Hindlimb muscle (tissue), 1 donor: ENCODE measurements at regions not wholly inside any gene's neighbourhood (a gene's known extent, or its start where the extent isn't known, plus 50 kb on each side); places are given as distances from the start of the nearest gene placed in this dataset.
"Not testable (repeated sequence)": the region's sequence is repeated elsewhere in the genome, so short reads cannot be mapped to it uniquely, and the experiment has no call there.

Source experiments
- DNase-seq: peaks from one replicate; pipeline ENCODE4 v3.0.0-alpha.2; 2013

DNA sequence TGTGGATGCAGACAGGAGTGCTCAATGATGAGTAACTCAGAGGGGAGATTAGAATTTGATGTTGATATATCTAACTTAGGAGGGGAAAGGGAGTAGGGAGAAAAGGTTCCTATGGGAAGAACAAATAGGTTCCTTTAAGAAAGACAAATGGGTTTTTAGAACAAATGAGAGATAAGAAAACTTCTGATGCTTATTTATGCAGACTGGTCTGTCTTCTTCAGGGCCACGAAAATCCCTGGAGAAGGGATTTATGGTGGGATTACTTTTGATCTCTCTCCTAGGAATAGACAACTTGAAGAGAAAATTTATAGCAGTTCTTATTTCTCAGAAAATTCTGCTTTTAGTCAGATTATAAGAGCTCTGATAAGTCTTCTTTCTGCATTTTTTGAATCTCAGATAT, 99.0 kb upstream of the DDHD1 start:
- DNase-seq: no peak

DNA sequence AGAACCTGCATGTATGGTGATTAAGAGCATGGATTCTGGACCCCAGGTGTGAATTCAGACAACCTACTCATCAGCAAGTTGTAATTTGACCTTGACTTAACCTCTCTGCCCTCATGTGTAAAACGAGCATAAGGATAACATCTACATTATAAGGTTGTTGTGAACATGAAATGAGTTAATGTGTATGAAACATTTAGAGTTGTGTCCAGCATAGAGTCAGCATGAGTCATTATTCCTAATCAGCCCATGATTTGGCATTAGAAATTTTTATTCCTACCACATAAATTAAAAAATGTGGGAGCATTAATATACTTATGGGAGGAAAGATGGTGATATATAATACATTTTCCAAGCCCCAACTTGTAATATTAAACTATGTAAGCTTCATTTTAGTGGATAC, 95.9 kb upstream of the DDHD1 start:
- DNase-seq: no peak

DNA sequence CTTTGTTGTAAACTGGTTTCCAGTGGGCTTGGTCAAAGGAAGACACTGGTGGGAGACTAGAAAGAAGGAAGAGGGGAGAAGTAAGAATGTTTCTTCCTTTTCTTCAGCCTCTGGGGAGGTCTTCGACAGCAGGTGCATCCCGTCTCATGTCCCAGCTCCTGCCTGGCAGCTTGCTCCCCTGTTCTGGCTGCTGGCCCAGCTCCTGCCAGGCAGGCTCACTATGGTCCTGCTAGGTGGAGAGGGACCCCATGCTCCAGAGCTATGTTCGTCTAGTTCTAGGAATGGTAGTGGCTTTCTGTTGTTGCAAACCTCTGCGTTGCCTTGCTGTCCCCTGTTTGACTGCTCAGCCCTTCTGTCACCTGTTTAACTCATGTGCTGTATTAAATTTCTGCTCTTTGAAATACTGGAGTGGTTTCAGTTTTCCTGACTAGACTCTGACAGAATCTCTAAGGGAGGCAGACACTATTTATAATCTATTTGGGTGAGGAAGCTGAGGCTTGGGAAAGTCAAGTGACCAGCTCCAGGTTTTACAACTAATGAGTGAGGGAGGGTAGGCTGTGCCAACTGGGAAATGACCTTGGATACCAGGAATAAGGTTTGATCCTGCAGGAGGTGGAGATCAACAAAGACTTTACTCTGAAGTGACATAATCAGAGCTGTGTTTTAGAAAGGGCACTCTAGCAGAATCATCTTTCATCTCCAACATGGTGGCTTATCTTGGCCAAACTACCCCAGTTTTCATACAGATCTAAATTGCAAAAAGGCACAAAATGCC, 94.7 kb upstream of the DDHD1 start:
- no peak for DNase-seq

DNA sequence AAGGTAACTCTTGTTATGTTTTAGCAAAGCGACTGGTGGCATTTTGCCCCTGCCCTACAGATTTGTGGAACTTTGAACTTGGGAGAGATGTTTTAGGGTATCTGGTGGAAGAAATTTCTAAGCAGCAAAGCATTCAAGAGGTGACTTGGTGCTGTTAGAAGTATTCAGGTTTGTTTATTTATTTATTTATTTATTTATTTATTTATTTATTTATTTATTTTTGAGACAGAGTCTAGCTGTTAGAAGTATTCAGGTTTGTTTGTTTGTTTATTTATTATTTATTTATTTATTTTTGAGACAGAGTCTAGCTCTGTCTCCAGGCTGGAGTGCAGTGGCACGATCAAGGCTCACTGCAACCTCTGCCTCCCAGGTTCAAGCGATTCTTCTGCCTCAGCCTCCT, 89.8 kb upstream of the DDHD1 start:
- not testable (repeated sequence) for DNase-seq

DNA sequence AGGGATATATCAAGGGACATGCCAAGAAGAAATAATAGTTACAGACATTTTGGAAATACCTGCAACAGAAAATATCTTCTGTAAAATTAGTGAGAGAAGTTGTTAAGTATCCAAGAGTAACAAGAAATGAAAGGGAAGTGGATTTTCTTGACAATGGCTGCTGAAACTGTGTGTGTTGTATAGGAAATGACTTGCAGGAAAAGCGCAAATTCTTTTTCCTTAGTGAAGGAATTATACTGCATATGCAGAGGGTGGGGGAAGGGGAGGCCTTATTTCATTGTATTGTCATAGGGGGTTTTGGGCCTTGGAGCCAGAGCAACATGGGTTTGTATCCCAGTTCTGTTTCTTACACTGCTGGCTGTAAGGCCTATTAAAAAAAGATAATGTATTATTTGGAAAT, 84.4 kb upstream of the DDHD1 start:
- no peak for DNase-seq

DNA sequence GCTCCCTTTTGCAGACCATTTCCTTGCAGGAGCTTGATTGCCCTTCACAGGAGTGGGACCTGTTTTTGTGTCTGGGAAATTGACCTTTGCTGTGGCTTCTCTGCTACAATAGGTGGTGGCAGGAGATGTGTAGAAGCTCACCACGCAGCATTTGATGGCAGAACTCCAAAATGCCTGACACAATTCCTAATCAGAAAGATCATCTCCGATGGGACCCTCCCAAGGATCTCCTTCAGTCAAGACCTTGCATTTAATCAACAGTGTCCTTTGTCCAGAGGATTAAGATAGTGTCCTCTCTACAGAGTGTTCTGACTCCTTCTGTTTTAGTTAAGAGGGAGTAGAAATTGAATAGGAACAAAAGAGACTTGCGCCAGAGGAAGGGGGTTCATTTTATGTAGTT, 83.6 kb upstream of the DDHD1 start:
- no peak for DNase-seq

DNA sequence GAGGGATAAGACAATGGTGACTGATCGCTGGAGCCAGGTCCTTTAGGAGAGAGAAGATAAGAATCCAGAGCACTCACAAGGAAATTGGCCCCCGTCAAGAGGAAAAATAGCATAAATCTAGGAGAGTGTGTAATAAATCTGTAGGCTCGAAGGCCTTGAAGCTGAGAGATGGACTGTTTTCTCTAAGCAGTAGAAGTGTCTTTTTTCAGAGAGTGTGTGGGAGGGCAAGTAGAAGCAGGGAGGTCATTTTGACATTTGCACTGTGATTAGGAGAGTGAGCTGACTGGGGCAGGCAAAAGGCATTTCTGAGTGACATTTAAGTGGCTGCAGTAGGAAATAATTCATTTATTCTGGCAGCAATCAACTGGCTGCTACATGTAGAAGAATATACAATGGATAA, 78.0 kb upstream of the DDHD1 start:
- DNase-seq: no peak

DNA sequence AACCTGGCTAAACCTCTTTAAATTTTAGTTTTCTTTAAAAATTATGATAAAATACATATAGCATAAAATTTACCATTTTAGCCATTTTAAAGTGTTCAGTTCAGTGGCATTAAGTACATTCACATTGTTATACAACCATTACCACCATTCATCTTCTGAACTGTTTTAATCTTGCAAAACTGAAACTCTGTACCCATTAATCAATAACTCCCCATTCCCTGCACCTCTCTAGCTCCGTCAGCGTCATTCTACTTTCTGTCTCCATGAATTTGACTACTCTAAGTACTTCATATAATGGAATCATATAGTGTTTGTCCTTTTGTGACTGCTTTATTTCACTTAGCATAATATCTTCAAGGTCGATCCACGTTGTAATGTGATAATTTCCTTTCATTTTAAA, 75.8 kb upstream of the DDHD1 start:
- DNase-seq: no peak

DNA sequence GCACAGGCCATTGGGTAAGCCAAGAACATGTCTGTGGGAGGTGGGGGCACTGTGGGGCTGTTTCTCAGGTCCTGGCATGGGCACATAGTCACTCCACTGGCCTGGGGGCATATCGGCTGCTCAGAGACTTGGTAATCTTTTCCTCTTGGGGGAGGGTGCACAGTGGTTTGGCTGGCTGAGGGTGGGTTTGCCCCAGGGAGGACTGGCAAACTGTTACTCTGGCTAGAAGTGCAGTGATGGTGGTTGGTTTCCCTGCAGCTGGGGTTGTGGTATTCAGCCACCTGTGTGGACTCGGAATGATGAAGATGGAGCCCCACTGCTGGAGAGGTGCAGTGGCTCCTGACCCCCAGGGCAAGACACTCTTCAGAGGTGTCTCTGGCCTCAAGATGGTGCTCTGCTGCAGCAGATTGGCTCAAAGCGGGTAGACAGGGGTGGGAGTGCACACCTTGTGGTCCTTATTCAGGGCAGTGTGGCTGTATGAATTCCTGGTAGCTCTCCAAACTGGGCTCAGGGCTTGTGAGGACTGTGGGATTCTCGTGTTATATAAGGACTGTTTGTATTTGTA, 74.1 kb upstream of the DDHD1 start:
- DNase-seq: no peak

DNA sequence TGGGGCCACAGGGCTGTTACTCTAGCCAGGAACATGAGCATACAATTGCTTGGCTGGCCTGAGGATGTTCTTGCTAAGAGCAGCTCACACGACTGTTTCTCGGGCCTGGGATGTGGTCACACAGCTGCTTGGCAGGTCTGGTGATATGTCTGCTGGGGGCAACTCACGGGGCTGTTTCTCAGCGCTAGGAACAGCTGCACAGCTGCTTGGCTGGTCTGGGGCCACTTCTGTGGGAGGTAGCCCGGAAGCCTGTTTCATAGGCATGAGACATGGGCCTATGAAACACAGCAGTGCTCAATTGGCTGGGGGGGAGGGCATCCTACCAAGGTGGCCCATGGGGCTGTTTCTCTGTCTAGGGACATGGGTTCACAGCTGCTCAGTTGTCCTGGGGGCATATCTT, 73.4 kb upstream of the DDHD1 start:
- DNase-seq: peak; percentile 32

DNA sequence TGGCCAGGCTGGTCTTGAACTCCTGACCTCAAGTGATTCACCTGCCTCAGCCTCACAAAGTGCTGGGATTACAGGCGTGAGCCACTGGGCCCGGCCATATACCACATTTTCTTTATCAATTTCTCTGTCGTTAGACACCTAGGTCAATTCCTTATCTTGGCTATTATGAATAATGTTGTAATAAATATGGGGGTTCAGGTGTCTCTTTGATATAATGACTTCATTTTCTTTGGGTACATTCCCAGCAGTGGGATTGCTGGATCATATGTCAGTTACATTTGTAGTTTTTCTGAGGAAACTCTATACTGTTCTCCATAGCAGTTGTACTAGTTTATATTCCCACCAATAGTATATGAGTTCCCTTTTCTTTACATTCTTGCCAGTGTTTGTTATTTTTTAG, 67.8 kb upstream of the DDHD1 start:
- DNase-seq: no peak

DNA sequence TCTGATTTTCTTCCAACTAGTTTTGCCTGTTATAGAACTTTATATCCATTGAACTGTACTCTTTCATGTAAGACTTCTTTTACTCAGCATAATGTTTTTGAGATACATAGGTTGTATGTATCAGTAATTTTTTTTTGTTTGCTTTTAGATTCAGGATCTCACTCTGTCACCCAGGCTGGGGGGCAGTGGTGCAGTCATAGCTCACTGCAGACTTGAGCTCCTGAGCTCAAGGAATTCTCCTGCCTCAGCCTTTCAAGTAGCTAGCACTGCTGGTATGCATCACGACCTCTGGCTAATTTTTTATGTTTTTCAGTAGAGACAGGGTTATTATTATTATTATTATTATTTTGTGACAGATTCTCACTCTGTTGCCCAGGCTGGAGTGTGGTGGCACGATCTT, 65.0 kb upstream of the DDHD1 start:
- no peak for DNase-seq

DNA sequence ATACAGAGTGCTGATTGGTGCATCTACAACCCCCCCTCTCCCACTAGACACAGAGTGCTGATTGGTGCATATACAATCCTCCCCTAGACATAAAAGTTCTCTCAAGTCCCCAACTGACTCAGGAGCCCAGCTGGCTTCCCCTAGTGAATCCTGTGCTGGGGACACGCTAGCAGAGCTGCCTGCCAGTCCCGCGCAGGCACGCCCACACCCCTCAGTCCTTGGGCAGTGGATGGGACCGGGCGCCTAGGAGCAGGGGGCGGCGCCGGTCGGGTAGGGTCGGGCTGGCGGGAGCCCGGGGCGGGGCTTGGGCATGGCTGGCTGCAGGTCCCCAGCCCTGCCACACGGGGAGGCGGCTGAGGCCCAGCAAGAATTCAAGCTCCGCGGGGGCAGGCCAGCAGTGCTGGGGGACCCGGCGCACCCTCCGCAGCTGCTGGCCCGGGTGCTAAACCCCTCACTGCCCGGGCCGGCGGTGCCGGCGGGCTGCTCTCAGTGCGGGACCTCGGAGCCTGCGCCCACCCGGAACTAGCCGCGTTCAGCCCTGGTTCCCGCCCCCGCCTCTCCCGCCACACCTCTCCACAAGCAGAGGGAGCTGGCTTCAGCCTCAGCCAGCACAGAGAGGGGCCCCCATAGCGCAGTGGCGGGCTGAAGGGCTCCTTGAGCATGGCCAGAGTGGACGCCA, 64.3 kb upstream of the DDHD1 start:
- DNase-seq: peak; percentile 45

DNA sequence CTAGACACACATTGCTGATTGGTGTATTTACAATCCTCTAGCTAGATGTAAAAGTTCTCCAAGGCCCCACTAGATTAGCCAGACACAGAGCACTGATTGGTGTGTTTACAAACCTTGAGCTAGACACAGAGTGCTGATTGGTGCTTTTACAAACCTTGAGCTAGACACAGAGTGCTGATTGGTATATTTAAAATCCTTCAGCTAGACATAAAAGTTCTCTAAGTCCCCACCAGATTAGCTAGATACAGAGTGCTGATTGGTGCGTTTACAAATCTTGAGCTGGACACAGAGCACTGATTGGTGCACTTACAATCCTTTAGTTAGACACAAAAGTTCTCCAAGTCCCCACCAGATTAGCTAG, 63.8 kb upstream of the DDHD1 start:
- DNase-seq: not testable (repeated sequence)

DNA sequence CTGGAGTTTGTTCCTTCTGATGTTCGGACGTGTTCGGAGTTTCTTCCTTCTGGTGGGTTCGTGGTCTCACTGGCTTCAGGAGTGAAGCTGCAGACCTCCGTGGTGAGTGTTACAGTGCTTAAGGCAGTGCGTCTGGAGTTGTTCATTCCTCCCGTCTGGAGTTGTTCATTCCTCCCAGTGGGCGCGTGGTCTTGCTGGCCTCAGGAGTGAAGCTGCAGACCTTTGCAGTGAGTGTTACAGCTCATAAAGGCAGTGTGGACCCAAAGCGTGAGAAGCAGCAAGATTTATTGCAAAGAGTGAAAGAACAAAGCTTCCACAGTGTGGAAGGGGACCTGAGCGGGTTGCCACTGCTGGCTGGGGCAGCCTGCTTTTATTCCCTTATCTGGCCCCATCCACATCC, 63.4 kb upstream of the DDHD1 start:
- DNase-seq: not testable (repeated sequence)

DNA sequence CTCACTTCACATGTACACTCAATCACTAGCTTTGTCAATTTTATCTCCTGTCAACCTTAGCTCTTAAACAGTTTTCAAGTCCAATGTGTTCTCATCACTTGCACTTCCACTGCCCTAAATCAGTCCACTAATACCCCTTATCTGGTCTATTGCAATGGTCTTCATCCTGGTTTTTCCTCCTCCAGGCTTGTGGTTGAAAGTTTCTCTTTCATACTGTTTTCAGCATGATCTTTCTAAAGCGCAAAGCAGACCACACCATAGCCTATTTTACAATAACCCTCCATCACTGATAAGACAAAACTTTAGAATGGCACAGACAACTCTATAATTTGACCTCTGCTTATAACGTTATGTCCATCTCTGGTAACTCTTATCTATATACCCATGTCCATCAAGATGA, 62.0 kb upstream of the DDHD1 start:
- DNase-seq: no peak

DNA sequence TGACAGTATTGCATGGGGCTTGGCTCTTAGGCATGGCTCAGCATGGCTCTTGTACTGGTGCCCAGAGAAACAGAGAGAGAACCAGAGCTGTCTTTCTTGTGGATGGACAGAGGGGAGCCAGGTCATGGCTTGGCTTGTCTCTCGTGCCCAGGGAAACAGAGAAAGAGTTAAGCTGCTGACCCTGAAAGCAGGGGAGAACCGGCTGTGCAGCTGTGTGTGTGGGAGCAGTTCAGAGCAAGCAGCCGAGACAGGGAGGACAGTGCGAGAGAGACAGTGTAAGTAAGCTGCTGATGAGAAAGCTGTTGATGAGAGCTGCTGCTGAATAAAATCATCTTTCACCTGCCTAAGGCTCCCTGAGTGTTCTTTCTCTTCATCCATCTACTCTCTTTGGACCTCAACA, 61.3 kb upstream of the DDHD1 start:
- DNase-seq: no peak

DNA sequence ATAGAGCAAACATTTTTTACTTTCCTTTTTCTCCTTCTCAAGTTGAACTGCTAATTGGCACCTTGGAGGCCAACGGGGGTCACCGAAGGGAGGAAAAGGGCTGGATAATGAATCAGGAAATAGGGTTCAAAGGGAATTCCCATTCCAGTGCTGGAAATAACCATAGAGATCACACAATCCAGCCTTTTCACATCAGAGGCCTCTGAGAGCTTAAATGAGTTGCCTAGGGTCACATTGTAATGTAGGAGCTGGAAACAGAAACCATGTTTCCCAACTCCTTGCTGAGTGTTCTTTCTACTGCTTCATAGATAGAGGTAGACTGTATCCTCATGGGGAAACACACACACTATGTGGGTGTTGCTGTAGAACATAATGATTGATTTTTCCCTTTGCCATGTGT, 60.6 kb upstream of the DDHD1 start:
- no peak for DNase-seq

DNA sequence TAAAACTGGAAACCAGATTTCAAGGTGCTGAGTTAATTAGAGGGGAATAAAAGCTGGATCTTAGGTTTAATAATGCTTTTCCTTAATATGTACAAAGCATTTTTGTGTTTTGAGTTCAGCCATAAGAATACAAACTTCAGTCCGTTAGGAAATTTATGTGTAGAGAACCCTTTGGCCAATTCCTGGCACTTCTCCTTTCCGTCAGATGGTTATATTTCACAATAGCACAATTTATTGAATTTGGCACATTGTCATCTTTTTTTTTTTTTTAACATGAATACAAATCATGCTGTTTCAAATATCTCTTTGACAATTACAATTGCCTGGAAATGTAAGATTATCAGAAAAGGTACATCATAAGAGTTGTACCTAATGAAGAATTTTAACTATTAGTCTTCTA, 56.2 kb upstream of the DDHD1 start:
- no peak for DNase-seq
